Stimulated activated CD4-positive, alpha-beta T cell treated with anti-CD3 and anti-CD28 coated beads, Interleukin-1b, Interleukin-23, amount 100 ng/mL, for 24 hours (primary cell): ENCODE measurements at regions not wholly inside any gene's neighbourhood (a gene's known extent, or its start where the extent isn't known, plus 50 kb on each side); places are given as distances from the start of the nearest gene placed in this dataset.

Source experiments
- DNase-seq, 4 experiments: peaks; one replicate each; pipeline ENCODE4 v3.0.0-alpha.2; 2020; ENCODE audit warnings: low read depth in 4 of 4, low spot score in 1 of 4

DNA sequence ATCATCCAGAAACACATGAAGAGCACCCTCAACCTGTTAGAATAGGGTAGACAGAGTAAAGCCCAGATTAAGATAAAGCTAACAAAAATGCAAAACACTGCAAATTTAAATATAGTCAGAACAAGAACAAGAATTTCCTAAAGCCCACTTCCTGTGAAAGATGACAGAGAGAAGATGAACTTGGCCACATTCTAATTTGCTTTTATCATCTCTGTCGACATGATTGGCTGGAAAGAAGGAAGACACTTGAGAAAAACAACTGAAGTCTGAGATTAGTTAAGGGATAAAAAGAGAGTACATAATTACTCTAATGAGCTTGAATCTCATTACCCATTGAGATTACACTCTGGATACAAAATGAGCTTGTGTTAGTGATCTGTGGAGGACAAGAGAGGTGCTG lies 537.6 kb downstream of the KLF5 start:
- DNase-seq, result no peak

GRCh38 chr13:73593199-73593765 lies 534.5 kb downstream of the KLF5 start:
- no peak for DNase-seq

GRCh38 chr13:73591861-73592260 lies 533.1 kb downstream of the KLF5 start:
- DNase-seq, result no peak

DNA sequence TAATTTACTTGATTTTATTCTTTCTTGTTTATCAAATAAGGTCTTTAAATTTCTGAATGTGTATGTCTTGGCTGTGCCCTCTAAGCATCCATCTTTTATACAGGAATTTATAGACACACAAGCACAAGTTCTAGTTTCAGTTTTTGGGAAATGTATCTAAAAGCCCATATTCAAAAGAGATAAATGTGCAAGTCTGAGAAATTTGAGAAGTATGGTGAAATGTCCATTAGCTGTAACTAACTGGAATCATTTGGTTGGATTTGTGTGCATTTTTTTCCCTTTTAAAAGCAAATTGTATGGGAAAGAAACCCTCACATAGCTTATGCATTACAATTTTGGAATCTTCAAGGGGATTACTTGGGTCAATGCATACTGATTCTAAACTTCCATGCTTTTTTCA lies 532.0 kb downstream of the KLF5 start:
- no peak for DNase-seq

- DNase-seq, result no peak
Measured at GRCh38 chr13:73585236-73585635, 526.4 kb downstream of the KLF5 start.

DNA sequence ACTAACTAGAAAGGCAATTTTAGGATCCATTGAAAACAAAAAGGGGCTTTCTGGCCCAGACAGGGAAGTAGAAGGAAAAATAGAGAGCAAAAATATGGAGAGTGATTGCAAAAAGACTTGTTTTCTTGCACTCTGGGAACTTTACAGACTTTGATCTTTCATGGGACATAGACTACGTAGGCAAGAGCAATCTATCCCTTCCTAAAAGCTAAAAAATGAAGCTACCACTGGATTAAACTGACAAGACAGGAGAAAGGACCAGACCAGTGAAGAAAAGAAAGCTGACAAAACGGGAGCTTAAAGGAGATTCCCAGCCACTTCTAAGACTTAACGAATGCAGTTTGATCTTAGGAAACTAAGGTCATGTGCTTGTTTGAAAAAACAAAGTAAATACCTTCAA lies 524.5 kb downstream of the KLF5 start:
- DNase-seq, result no peak

- no peak for DNase-seq
Measured at GRCh38 chr13:73580513-73581267, 521.9 kb downstream of the KLF5 start.

DNA sequence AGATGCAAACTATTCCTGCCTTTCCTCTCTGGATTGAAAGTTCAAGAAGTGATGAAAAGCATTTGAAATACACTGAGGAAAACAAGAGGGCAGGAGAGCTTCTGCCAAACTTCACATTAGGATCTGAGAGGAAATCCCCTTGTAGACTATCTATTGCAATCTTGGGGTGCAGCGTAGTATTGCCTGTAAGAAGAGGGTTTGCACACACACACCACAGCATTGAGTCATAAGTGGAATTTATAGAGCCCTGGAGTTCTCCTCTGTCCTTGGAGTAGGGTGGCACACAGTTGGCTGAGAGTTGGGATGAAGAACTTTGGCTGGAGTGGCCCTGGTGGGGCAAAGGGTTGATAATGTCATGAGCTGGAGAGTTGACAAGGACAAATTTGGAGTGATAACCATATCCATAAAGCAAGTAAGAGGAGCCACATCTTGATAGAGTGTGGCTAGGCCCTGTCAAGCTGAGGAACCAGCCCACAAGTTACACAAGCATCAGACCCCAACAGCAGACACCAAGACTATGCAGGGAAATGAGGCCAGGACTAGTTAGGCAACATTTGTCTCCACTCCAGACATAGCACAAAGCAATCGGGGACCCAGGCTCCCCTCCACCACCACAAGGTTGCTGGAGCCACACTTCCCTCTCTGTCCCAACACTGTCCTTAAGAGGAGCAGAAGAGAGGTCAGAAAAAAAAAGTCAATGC lies 520.9 kb downstream of the KLF5 start:
- no peak for DNase-seq

DNA sequence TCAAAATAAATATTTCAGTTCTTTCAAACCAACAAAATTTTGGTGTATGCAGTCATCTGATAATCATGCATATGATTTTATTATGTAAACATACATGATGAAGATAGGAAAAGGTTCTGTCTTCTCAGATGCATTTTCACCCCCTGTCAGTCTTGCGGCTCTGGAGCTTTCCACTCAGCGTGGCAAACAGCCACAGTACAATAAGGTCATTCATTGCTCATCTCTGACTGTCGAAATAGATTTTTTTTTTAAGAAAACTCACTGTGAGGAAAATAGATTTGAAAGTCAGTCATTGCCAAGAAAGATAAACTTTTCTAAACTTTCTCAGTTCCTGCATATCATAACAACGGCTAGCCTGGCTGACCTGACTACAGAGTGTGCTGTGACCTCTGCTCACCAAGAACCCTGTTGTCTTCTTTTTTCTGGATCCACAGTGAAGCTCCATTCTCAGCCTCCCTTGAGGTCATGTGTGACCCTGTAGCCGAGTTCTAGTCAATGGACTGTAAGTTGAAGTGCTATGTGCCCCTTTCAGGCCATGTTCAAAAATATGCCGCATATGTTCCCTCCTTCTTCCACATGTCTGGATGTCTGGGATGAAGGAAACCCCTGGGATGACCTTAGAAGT lies 519.6 kb downstream of the KLF5 start:
- DNase-seq, result no peak

GRCh38 chr13:73576291-73576690 lies 517.5 kb downstream of the KLF5 start:
- DNase-seq, result no peak

GRCh38 chr13:73572824-73573223 lies 514.0 kb downstream of the KLF5 start:
- DNase-seq, result no peak

GRCh38 chr13:73571376-73571775 lies 512.6 kb downstream of the KLF5 start:
- no peak for DNase-seq

DNA sequence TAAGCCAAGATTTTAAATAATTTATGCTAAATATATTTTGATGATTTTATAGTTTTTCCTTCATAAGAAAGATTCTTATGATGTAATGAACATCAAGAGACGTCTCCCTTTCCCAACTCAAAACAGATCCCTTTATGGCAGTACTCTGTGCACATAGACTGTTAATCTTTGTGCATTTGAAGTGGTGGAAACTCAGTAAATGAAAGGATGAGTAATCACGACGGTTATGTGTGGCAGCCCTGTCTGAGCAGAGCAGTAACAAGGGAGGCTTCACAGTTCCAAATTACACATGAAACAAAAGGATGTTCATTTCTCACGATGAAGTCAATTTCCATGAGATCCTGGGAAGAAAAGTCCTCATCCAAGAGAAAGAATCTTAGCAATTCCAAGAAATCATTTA lies 498.1 kb downstream of the KLF5 start:
- DNase-seq, result no peak

- DNase-seq, result no peak
Measured at GRCh38 chr13:73556128-73556527, 497.3 kb downstream of the KLF5 start.

DNA sequence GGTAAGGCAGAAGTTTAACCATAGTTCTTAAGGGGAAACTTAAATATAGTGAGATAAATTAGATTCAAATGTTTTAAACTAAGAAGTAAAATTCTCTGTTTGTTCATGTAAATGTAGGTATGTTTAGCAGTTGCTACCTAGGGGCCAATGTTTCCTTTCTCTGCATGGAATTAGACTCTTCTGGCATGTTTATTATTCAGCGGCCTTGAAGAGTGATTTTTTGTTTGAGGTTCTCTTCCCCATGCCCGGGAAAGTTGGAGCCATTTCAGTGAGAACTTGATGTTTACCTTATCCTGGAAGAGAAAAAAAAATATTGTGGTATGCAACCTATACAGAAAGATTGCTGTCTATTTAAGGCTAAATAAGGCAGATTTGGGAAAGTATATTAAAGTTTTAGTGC lies 492.9 kb downstream of the KLF5 start:
- no peak for DNase-seq

DNA sequence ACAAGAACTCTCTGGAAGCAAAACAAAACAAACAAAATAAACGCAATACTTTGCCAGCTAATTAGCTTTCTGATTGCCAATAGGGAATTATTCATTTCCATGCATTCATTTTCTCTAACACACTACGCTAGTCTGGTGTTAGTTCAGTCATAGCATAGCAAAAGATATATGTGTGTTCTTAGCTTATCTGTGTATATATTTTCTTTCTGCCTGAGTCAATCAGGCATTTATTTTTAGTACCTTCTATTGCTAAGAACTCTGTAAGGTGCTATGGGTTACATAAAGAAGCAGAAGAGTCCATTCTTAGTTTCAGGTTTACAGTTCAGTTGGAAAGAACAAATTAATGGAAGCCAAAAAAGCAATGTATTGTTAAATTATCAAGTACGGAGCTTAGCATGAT lies 490.9 kb downstream of the KLF5 start:
- DNase-seq, result no peak

GRCh38 chr13:73548449-73548848 lies 489.6 kb downstream of the KLF5 start:
- no peak for DNase-seq

DNA sequence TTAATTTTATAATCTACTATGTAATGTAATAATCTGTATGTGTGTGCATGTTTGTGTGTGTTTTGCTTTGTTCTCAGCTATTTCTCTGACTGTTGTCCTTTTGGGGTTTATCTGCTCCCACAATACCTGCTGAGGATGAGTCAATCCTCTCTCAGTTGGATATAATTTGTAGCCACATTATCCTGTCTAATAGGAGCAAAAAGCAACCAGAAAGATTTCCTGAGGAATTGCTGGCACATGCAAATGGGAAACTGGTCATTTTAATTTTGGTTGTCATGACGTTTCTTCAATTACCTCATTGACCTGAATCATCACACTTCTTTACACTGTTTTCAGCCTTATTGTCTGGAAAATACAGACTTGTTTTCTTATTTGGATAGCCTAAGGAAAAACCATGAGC lies 488.4 kb downstream of the KLF5 start:
- DNase-seq, result no peak

- no peak for DNase-seq
Measured at GRCh38 chr13:73544175-73544574, 485.4 kb downstream of the KLF5 start.

DNA sequence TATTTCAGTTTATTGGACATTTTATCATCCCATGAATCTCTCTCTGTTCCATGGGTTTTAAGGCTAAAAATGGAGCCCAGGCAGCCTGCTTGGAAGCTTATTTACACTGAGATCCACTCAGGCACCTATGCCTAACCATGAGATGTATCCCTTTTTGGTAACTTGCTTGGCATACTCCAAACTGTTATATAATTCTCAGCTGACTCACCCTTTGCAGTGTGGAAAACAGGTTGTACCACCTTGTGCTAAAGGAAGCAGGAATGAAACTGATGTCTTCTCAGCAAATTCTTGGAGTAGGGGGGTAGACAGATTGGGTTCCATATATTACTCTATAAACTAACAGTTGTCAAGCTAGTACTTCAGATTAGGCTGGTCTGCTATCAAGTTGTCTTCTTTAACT lies 483.6 kb downstream of the KLF5 start:
- no peak for DNase-seq

DNA sequence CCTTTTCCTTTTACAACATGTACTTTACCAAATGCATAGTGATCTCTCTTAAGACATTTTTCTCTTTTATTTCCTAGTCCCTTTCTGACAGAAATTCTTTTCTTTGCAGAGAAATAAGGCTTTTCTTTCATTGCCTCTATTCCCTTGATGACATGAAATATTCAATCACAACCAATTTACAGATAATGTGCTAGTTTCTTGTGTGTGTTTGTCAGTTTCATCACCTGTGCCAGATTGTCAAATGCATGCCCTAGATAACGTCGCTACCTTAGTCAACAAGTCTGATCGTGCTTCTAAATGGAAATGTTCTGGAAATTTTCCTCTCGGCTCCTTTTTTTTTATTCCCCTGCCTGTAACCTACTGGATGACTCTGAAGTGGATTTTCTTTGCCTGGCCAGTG lies 478.1 kb downstream of the KLF5 start:
- no peak for DNase-seq

DNA sequence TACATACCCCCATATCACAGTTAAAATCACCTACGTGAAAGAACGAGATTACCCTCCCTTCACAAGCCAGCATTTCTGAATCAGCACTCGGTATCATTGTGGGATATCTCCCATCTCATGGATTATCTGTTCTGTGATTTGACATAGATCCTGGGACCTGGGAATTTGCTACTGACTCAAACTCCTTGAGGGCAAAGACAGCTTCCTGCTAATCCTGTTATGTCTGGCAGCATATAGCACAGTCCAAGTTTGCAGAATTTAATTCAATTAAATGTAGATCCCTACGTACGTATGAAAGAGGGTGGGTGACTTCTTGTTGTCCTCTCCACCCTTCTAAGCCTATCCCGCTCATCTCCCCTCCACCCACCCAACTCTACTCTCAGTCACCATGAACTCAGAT lies 476.5 kb downstream of the KLF5 start:
- DNase-seq, result no peak
